ENCODE measurements at regions not wholly inside any gene's neighbourhood (a gene's known extent, or its start where the extent isn't known, plus 50 kb on each side); places are given as distances from the start of the nearest gene placed in this dataset.

DNA sequence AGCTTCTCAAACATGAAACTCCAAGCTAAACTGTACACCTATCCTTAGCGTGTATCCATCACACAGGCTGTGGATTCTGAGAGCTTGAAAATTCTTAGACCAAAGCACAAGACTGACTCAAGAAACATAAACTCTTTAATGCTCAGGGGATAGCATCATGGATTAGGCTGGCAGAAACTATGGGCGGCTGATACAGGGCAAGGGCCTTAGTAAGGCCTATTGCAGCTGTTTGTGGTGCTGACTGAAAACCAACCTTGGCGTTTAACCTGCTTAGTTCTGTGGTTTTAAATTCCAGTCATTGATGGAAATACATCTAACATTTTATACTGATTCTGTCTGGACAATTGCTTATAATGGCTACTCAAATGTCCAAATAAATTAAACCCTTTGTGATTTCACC lies 183.7 kb downstream of the TLR4 start:
- TF ChIP-seq ZNF274 (IDR thresholded peaks at IDR 0.05; ENCODE audit: low read depth, low read length) (no peak), YY1 (IDR thresholded peaks at IDR 0.05; ENCODE audit: insufficient read depth, insufficient read length) (no peak)
